Peyer's patch (tissue), 4 donors: ENCODE measurements at regions not wholly inside any gene's neighbourhood (a gene's known extent, or its start where the extent isn't known, plus 50 kb on each side); places are given as distances from the start of the nearest gene placed in this dataset.

Experiments used
- DNase-seq, 3 donors: peaks; one replicate each; pipeline ENCODE4 v3.0.0-alpha.2; 2017 to 2019
- H3K27ac ChIP-seq, 4 donors: fragments of 200-600 bp; sonication (generic); one replicate each; pipeline ENCODE4 v1.5.1; 2016 to 2019
- H3K27me3 ChIP-seq, 2 donors: fragments of 200-600 bp; sonication (generic); one replicate each; pipeline ENCODE4 v1.5.1; 2019
- H3K36me3 ChIP-seq, 3 donors: fragments of 200-600 bp; sonication (generic); one replicate each; pipeline ENCODE4 v1.5.1; 2016 to 2019
- H3K4me1 ChIP-seq, 4 donors: fragments of 200-600 bp; sonication (generic); one replicate each; pipeline ENCODE4 v1.5.1; 2016 to 2019
- H3K4me3 ChIP-seq, 4 donors: fragments of 200-600 bp; sonication (generic); 1 replicate in 3 of 4; 2 replicates in 1 of 4; pipeline ENCODE4 v1.5.1; 2016 to 2019; ENCODE audit warnings: mild to moderate bottlenecking in 1 of 4
- H3K9me3 ChIP-seq, 4 donors: fragments of 200-600 bp; sonication (generic); one replicate each; pipeline ENCODE4 v1.5.1; 2016 to 2019; ENCODE audit warnings: mild to moderate bottlenecking in 1 of 4
- POLR2A ChIP-seq, 2 donors: fragments of 450-650 bp; IDR thresholded peaks; one replicate each; pipeline ENCODE4 v1.5.1; 2017; ENCODE audit warnings: antibody characterized with exemption in 2 of 2, mild to moderate bottlenecking in 2 of 2, moderate library complexity in 2 of 2
- TF ChIP-seq, protein P1 (sequence below), 6 experiments: fragments of 450-650 bp in 4 of 6; fragments of 200-600 bp in 2 of 6; sonication (generic) in 1 of 6; IDR thresholded peaks; one replicate each; pipeline ENCODE4 v1.5.1; 2017 to 2019; ENCODE audit warnings: antibody characterized with exemption in 6 of 6, mild to moderate bottlenecking in 3 of 6, moderate library complexity in 1 of 6

DNA sequence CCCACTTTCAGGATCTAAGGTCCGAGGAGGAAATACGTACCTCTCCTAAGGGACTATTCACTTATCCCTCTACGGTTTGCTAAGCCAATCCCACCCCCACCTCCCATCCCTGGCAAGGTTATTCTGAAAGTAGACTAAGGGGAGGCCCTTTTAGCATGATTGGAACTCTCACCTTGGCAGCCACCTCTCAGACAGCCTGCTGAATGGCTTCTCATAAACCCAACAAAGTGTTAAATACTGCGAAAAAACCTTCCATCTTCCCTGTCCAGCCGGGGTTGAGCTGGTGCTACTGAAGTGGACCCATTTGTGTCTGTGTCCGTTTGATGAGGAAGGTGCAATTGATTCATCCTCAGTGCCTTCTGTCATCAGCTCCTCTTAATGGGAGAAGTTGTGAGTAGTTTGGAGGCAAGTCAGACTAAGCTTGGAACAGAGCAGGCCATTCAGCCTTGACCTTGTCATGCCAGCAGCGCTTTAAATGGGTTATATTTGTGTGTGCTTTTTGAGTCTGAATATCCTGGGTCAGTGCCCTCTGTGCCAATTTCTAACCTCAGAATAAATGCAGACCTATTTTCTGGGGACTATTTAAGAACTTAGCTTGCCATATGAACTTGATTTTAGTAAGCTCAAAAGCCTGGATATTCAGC lies 476.3 kb upstream of the ZNF608 start:
- TF ChIP-seq, protein P1, sequence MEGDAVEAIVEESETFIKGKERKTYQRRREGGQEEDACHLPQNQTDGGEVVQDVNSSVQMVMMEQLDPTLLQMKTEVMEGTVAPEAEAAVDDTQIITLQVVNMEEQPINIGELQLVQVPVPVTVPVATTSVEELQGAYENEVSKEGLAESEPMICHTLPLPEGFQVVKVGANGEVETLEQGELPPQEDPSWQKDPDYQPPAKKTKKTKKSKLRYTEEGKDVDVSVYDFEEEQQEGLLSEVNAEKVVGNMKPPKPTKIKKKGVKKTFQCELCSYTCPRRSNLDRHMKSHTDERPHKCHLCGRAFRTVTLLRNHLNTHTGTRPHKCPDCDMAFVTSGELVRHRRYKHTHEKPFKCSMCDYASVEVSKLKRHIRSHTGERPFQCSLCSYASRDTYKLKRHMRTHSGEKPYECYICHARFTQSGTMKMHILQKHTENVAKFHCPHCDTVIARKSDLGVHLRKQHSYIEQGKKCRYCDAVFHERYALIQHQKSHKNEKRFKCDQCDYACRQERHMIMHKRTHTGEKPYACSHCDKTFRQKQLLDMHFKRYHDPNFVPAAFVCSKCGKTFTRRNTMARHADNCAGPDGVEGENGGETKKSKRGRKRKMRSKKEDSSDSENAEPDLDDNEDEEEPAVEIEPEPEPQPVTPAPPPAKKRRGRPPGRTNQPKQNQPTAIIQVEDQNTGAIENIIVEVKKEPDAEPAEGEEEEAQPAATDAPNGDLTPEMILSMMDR (IDR thresholded peaks at IDR 0.05) = no peak
- no peak for TF ChIP-seq POLR2A (IDR thresholded peaks at IDR 0.05)
- DNase-seq = no peak
- no peaks in the 10 kb centered on the region for H3K27me3 ChIP-seq
- no peaks in the 10 kb centered on the region for H3K36me3 ChIP-seq
- no peaks in the 10 kb centered on the region for H3K9me3 ChIP-seq
- H3K27ac ChIP-seq = no peak overlapping the region
- H3K4me1 ChIP-seq = no peaks in the 10 kb centered on the region
- H3K4me3 ChIP-seq = no peak overlapping the region

DNA sequence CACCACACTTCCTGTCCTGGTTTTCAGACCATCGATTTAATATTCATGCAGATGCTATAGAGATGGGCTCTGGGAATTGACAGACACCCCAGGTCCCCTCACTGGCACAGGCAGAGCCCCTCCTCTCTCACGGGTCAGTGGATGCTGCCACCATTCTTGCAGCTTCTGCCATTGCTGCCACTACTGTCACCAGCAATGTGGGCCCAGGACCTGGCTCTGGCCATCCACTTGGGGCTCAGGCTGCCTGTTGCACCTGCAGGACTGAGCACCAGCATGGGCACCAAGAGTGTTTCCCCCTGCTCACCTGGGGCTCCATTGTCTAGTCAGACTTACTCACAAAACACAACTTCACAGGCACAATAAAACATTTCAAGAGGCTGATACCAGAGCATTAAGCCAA lies 479.0 kb upstream of the ZNF608 start:
- Histone ChIP-seq H3K36me3 (no peaks in the 10 kb centered on the region), H3K9me3 (no peaks in the 10 kb centered on the region), H3K27me3 (no peaks in the 10 kb centered on the region), H3K4me3 (no peak overlapping the region), H3K4me1 (no peaks in the 10 kb centered on the region), H3K27ac (no peak overlapping the region)
- no peak for DNase-seq
- TF ChIP-seq, protein P1 (IDR thresholded peaks at IDR 0.05) = no peak
- TF ChIP-seq POLR2A (IDR thresholded peaks at IDR 0.05) = no peak

DNA sequence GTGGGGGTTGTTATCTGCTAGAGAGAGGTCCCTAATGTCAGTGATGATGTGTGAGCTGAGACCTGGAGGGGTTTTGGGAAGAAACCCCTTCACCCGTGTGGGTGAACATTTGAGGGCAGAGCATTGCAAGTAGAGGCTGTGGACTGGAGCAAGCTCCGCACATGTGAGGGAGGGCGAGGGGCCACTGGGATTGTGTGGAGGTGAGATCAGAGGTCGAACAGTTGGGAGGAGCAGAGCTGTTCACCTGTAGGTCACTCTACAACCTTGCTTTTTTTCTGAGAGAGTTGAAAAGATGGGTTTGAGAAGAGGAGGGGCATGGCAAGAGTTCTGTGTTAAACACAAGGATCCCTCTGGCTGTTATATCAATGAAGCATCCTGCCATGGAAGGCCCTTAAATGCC lies 480.4 kb upstream of the ZNF608 start:
- H3K27me3 ChIP-seq = no peaks in the 10 kb centered on the region

DNA sequence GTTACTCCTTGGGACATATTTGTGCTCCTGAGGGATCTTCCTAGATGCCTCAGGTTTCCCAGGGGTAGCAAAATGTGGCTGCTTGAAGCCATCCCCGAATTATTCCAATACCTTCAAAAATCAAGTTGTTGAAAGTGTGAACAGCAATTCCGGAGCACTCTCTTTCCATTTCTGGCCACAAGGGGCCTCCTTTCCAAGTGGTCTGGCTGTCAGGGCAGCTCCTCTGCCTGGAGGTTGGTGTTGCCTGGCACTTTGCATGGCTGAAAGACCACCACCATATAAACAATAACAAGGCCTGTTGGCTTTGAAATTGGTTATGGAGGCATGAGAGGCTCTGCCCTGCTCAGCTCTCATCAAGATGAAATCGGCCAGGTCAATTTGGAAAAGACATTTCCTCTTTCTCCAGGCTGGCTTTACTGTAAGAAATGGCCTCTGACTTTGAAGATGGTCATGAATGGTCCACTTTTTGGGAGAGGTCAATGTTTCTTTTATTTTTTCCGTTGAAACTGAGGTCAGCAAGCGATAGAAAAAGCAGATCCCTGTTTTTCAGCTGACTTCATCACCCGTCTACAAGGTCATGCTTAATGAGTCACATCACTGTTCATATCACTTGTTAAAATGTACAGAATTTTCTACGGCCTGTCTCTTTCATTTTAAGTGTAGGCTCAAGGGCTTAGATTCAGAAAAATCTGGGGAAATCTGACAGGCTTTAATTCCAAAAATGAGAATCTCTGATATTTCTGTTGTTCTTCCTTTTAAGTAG lies 481.1 kb upstream of the ZNF608 start:
- H3K9me3 ChIP-seq = no peaks in the 10 kb centered on the region
- H3K36me3 ChIP-seq = no peaks in the 10 kb centered on the region
- H3K4me3 ChIP-seq = no peak overlapping the region
- H3K27me3 ChIP-seq = no peaks in the 10 kb centered on the region
- TF ChIP-seq POLR2A (IDR thresholded peaks at IDR 0.05) = no peak
- TF ChIP-seq, protein P1 (IDR thresholded peaks at IDR 0.05) = peak in 4 of 6 experiments; percentile 17 to 36 (median 23)
- no peak for DNase-seq
- H3K4me1 ChIP-seq = no peaks in the 10 kb centered on the region
- no peak overlapping the region for H3K27ac ChIP-seq

More for the DNA sequence above, 480.4 kb upstream of the ZNF608 start:
- no peak overlapping the region for H3K4me3 ChIP-seq
- DNase-seq = no peak
- H3K36me3 ChIP-seq = no peaks in the 10 kb centered on the region
- no peak overlapping the region for H3K27ac ChIP-seq
- no peak for TF ChIP-seq POLR2A (IDR thresholded peaks at IDR 0.05)
- TF ChIP-seq, protein P1 (IDR thresholded peaks at IDR 0.05) = no peak
- no peaks in the 10 kb centered on the region for H3K4me1 ChIP-seq
- H3K9me3 ChIP-seq = no peaks in the 10 kb centered on the region

DNA sequence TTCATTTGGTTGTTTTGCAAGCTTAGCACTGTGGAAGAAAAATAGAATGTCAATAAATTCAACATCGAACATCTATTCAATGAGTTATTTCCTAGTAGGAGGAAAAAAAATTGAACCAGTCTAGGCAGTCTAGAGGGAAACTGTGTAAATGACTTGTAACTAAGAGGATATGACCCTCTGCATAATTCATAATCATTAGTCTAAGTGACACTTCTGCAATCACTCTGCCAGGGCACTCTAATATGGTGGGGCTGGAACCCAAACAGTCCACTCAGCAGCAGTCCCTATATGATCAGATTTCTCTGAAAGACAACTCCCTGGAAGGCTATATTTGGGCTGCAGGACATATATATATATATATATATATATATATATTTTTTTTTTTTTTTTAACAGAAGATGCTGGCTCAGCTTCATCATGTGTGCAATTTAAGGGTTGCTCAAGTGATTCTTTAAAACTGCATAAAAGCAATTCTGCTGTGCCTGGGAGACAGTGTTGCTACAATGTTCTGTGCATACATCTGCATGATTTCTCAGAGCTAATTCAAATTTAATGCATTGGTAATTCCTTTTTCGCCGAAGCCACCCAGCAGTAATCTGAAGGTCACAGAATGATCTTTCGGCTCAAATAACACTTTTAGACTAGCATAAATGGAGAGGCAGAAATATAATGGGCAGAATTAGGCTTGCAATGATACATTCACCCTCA lies 482.1 kb upstream of the ZNF608 start:
- H3K36me3 ChIP-seq = no peaks in the 10 kb centered on the region
- TF ChIP-seq POLR2A (IDR thresholded peaks at IDR 0.05) = no peak
- TF ChIP-seq, protein P1 (IDR thresholded peaks at IDR 0.05) = no peak
- no peak overlapping the region for H3K4me3 ChIP-seq
- H3K27ac ChIP-seq = no peak overlapping the region
- no peak for DNase-seq
- no peaks in the 10 kb centered on the region for H3K4me1 ChIP-seq
- no peaks in the 10 kb centered on the region for H3K27me3 ChIP-seq
- H3K9me3 ChIP-seq = no peaks in the 10 kb centered on the region
